NT2/D1 (cell line): ENCODE measurements at regions not wholly inside any gene's neighbourhood (a gene's known extent, or its start where the extent isn't known, plus 50 kb on each side); places are given as distances from the start of the nearest gene placed in this dataset.

Experiments used
- SUZ12 ChIP-seq: IDR thresholded peaks from 2 replicates; pipeline ENCODE4 v1.6.1; 2011; ENCODE audit not compliant: insufficient read length, insufficient read depth; ENCODE audit errors: extremely low read depth
- YY1 ChIP-seq: IDR thresholded peaks from 2 replicates; pipeline ENCODE4 v1.6.1; 2011; ENCODE audit not compliant: insufficient read length, insufficient read depth
- ZNF274 ChIP-seq: IDR thresholded peaks from 2 replicates; pipeline ENCODE4 v1.6.1; 2011; ENCODE audit warnings: mild to moderate bottlenecking, low read depth, low read length

DNA sequence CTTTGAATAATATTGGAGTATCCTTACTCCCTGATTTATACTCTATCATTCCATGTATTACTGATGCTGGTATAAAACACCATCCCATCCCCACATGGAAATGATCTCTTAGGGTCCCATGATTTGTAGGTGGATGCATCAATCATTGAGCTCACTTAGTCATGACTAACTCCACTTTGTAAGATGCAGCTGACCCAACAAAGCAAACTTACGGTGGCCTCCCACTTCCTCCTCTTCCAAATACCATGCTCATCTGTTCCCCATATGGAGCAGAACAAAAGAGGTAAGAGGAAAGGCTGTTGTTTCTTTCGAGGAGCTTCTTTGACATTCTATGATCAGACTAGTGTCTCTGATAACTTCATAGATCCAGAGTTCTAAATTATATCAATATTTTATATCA, 640.2 kb upstream of the SLC39A10 start:
- TF ChIP-seq SUZ12 (no peak), ZNF274 (no peak), YY1 (no peak)
